ENCODE measurements at regions not wholly inside any gene's neighbourhood (a gene's known extent, or its start where the extent isn't known, plus 50 kb on each side); places are given as distances from the start of the nearest gene placed in this dataset.

DNA sequence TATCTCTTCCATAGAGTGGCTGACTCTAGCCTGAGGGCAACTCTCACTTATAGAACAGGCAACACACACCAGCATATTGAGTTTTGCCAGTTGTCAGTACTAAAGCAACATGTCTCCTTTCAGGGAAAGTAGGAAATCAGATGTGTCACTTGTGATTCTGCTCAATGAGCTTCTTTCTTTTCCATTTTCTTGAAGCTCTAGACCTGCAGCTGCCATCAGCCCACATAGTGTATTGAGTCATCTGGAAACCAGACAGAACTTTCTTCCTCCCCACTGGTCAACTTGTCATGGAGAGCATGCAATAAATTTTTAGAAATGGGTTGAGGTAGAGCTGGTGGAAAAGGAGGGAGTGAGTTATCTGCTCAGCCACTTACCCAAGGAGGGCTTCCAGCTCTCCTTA is 209.0 kb upstream of the PLEKHG7 start:
- TF ChIP-seq EP300 (IDR thresholded peaks at IDR 0.05) (no peak), POLR2AphosphoS5 (IDR thresholded peaks at IDR 0.05) (no peak), POLR2A (IDR thresholded peaks at IDR 0.05; ENCODE audit: low read depth) (no peak)
- TF ChIP-seq, protein P1, sequence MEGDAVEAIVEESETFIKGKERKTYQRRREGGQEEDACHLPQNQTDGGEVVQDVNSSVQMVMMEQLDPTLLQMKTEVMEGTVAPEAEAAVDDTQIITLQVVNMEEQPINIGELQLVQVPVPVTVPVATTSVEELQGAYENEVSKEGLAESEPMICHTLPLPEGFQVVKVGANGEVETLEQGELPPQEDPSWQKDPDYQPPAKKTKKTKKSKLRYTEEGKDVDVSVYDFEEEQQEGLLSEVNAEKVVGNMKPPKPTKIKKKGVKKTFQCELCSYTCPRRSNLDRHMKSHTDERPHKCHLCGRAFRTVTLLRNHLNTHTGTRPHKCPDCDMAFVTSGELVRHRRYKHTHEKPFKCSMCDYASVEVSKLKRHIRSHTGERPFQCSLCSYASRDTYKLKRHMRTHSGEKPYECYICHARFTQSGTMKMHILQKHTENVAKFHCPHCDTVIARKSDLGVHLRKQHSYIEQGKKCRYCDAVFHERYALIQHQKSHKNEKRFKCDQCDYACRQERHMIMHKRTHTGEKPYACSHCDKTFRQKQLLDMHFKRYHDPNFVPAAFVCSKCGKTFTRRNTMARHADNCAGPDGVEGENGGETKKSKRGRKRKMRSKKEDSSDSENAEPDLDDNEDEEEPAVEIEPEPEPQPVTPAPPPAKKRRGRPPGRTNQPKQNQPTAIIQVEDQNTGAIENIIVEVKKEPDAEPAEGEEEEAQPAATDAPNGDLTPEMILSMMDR (IDR thresholded peaks at IDR 0.05) = no peak
- intact Hi-C loops (cut with DNase I) = no loop called here
- Histone ChIP-seq H3K27ac (replicated peaks in 1 of 4) (no peak overlapping the region), H3K9me3 (no peaks in the 10 kb centered on the region), H3K36me3 (no peaks in the 10 kb centered on the region), H3K4me1 (peaks cover 0 to 11% (median 0%) of the 10 kb centered on the region in 4 donors), H3K27me3 (no peaks in the 10 kb centered on the region), H3K4me3 (no peak overlapping the region)
- no peak for DNase-seq (ENCODE audit: extremely low spot score)

DNA sequence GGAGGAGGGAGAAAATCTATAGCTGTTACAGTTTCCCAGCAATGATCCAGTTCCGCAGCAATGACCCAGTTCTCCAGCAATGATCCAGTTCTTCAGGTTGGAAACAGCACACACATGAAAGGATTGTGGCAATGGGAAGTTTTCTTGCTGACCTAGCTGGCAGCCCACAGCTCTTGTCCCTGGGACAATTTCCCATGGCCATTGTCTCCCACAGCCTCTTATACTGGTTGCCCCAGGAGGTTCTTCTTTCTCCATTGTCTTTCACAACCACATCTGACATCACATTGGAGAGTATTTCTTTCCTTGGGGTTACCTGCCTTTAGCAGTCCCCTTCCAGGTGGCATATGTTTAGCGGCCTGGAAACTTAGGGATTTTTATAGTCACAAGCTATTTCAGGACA is 209.8 kb upstream of the PLEKHG7 start:
- Histone ChIP-seq H3K9me3 (no peaks in the 10 kb centered on the region), H3K27me3 (no peaks in the 10 kb centered on the region), H3K4me3 (no peak overlapping the region), H3K27ac (replicated peaks in 1 of 4) (no peak overlapping the region), H3K4me1 (peaks cover 0 to 11% (median 0%) of the 10 kb centered on the region in 4 donors), H3K36me3 (no peaks in the 10 kb centered on the region)
- TF ChIP-seq, protein P1 (IDR thresholded peaks at IDR 0.05) = no peak
- TF ChIP-seq POLR2A (IDR thresholded peaks at IDR 0.05; ENCODE audit: low read depth) = no peak
- no peak for TF ChIP-seq POLR2AphosphoS5 (IDR thresholded peaks at IDR 0.05)
- TF ChIP-seq EP300 (IDR thresholded peaks at IDR 0.05) = no peak
- intact Hi-C loops (cut with DNase I) = no loop called here
- WGBS = 95% methylated on average over 2 of the region's 2 CpGs
- DNase-seq (ENCODE audit: extremely low spot score) = no peak

GRCh38 chr12:92492291-92492690 is 210.5 kb upstream of the PLEKHG7 start:
- H3K9me3 ChIP-seq = no peaks in the 10 kb centered on the region
- no peaks in the 10 kb centered on the region for H3K36me3 ChIP-seq
- no peak overlapping the region for H3K4me3 ChIP-seq
- H3K4me1 ChIP-seq = peaks cover 0 to 11% (median 0%) of the 10 kb centered on the region in 4 donors
- H3K27me3 ChIP-seq = no peaks in the 10 kb centered on the region
- intact Hi-C loops (cut with DNase I) = no loop called here
- no peak overlapping the region for H3K27ac ChIP-seq (replicated peaks in 1 of 4)
- TF ChIP-seq, protein P1 (IDR thresholded peaks at IDR 0.05) = no peak
- TF ChIP-seq POLR2AphosphoS5 (IDR thresholded peaks at IDR 0.05) (no peak), POLR2A (IDR thresholded peaks at IDR 0.05; ENCODE audit: low read depth) (no peak), EP300 (IDR thresholded peaks at IDR 0.05) (no peak)
- no peak for DNase-seq (ENCODE audit: extremely low spot score)

DNA sequence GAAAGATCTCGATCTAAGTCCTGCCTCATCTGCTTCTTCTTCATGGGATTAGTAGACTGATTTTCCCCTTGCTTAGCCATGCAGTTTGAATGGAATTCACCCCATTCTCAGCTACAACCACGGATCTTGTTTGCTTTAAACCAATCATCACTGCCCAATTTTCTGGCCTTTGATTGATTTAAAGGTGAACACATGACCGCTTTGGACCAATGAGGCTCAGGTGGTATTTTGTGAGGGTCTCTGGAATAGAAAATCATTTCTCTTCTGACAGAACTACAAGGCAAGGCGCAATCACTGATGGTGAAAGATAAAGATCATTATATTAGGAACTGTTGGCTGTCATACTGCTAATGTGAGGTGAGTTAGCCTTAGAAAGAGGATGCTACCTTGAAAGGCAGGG is 213.0 kb upstream of the PLEKHG7 start:
- WGBS = 95% methylated on average over 4 of the region's 4 CpGs
- Histone ChIP-seq H3K4me3 (no peak overlapping the region), H3K27me3 (no peaks in the 10 kb centered on the region), H3K36me3 (no peaks in the 10 kb centered on the region), H3K27ac (replicated peaks in 1 of 4) (no peak overlapping the region), H3K9me3 (no peaks in the 10 kb centered on the region), H3K4me1 (peaks cover 4 to 12% (median 7%) of the 10 kb centered on the region in 4 donors)
- TF ChIP-seq POLR2A (IDR thresholded peaks at IDR 0.05; ENCODE audit: low read depth) = no peak
- no peak for TF ChIP-seq POLR2AphosphoS5 (IDR thresholded peaks at IDR 0.05)
- no peak for TF ChIP-seq EP300 (IDR thresholded peaks at IDR 0.05)
- TF ChIP-seq, protein P1 (IDR thresholded peaks at IDR 0.05) = no peak
- no peak for DNase-seq (ENCODE audit: extremely low spot score)
- intact Hi-C loops (cut with DNase I) = no loop called here

- DNase-seq (ENCODE audit: extremely low spot score) = no peak
Measured at GRCh38 chr12:92488735-92489134, 214.1 kb upstream of the PLEKHG7 start.

More at GRCh38 chr12:92488735-92489134, 214.1 kb upstream of the PLEKHG7 start:
- Histone ChIP-seq H3K9me3 (no peaks in the 10 kb centered on the region), H3K27ac (replicated peaks in 1 of 4) (no peak overlapping the region), H3K27me3 (no peaks in the 10 kb centered on the region), H3K4me1 (peaks cover 0 to 12% (median 7%) of the 10 kb centered on the region in 4 donors), H3K4me3 (no peak overlapping the region), H3K36me3 (no peaks in the 10 kb centered on the region)
- 80% methylated on average over 4 of the region's 4 CpGs for WGBS
- TF ChIP-seq POLR2A (IDR thresholded peaks at IDR 0.05; ENCODE audit: low read depth) (no peak), EP300 (IDR thresholded peaks at IDR 0.05) (no peak), POLR2AphosphoS5 (IDR thresholded peaks at IDR 0.05) (no peak)
- TF ChIP-seq, protein P1 (IDR thresholded peaks at IDR 0.05) = no peak
- intact Hi-C loops (cut with DNase I) = no loop called here
